Sigmoid colon (tissue), 6 donors: ENCODE measurements at regions not wholly inside any gene's neighbourhood (a gene's known extent, or its start where the extent isn't known, plus 50 kb on each side); places are given as distances from the start of the nearest gene placed in this dataset.

Experiments
- DNase-seq: peaks from one replicate; pipeline ENCODE4 v3.0.0-alpha.2; 2019
- H3K27ac ChIP-seq, 4 donors: fragments of 200-600 bp; sonication (generic); one replicate each; pipeline ENCODE4 v1.5.1; 2016 to 2019; ENCODE audit warnings: mild to moderate bottlenecking in 1 of 4
- H3K27me3 ChIP-seq, 3 donors: fragments of 200-600 bp; sonication (generic); one replicate each; pipeline ENCODE4 v1.5.1; 2019; ENCODE audit warnings: mild to moderate bottlenecking in 1 of 3
- H3K36me3 ChIP-seq, 4 donors: fragments of 200-600 bp; sonication (generic); one replicate each; pipeline ENCODE4 v1.5.1; 2016 to 2019
- H3K4me1 ChIP-seq, 4 donors: fragments of 200-600 bp; sonication (generic); one replicate each; pipeline ENCODE4 v1.5.1; 2017 to 2019
- H3K4me3 ChIP-seq, 4 donors: fragments of 200-600 bp; sonication (generic); one replicate each; pipeline ENCODE4 v1.5.1; 2017 to 2019; ENCODE audit warnings: mild to moderate bottlenecking in 2 of 4, moderate library complexity in 1 of 4
- H3K9me3 ChIP-seq, 4 donors: fragments of 200-600 bp in 3 of 4; sonication (generic) in 3 of 4; one replicate each; pipeline versions ENCODE4 v1.5.1 to v1.6.1; 2013 to 2019
- EP300 ChIP-seq, 4 donors: sonication (generic); formaldehyde crosslinking; IDR thresholded peaks; one replicate each; pipeline ENCODE4 v1.6.1; 2017; ENCODE audit warnings: antibody characterized with exemption in 4 of 4
- POLR2A ChIP-seq, 2 donors: fragments of 450-650 bp; IDR thresholded peaks; one replicate each; pipeline ENCODE4 v1.6.1; 2016; ENCODE audit warnings: antibody characterized with exemption in 2 of 2, mild to moderate bottlenecking in 2 of 2, moderate library complexity in 2 of 2
- POLR2AphosphoS5 ChIP-seq, 4 donors: sonication (generic); formaldehyde crosslinking; IDR thresholded peaks; one replicate each; pipeline ENCODE4 v1.6.1; 2017; ENCODE audit warnings: antibody characterized with exemption in 4 of 4
- WGBS, 2 donors: extraction: QIAGEN DNeasy Blood & Tissue Kit; methylation state at CpG; one replicate each; pipeline ENCODE4 v1.1.7; 2013; 5-methylcytosine and 5-hydroxymethylcytosine counted together
- intact Hi-C: fragments of 100-400 bp; cut with DNase I; formaldehyde crosslinking; loops from one replicate; pipeline ENCODE4 v1.15.1; 2023
- TF ChIP-seq, protein P1 (sequence below), 4 experiments: fragments of 450-650 bp in 3 of 4; fragments of 200-600 bp in 1 of 4; IDR thresholded peaks; one replicate each; pipeline ENCODE4 v1.5.1; 2016 to 2019; ENCODE audit warnings: antibody characterized with exemption in 4 of 4, mild to moderate bottlenecking in 3 of 4, moderate library complexity in 2 of 4
- donor health status: healthy with polysubstance abuse.
- donor health status: healthy.

DNA sequence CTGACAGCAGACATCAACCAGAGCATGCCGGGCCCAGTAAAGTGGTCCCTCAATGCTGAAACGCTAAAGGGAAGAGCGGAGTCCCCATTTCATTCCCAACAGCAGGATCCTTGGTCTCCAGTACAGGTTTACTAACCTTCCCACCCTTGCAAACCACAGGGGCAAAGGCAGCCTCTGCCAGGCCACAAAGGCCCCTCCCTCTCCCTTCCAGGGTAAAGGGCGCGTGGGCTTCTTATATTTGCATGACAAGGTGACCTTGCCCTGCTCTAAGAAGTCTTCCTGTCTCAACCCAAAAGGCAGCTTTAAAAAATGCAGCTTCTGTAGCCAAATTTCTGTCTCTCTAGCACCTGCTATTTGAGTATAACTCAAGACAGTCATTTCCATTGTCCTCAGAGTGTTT, 131.5 kb upstream of the PTCH1 start:
- Histone ChIP-seq H3K9me3 (no peaks in the 10 kb centered on the region), H3K4me3 (no peak overlapping the region), H3K4me1 (peaks cover 0 to 8% (median 3%) of the 10 kb centered on the region in 4 donors), H3K27ac (no peak overlapping the region), H3K36me3 (no peaks in the 10 kb centered on the region), H3K27me3 (no peaks in the 10 kb centered on the region)
- 93 to 94% methylated on average over 5 of the region's 5 CpGs for WGBS, 2 donors
- DNase-seq: no peak
- intact Hi-C loops: no loop called here
- TF ChIP-seq, protein P1, sequence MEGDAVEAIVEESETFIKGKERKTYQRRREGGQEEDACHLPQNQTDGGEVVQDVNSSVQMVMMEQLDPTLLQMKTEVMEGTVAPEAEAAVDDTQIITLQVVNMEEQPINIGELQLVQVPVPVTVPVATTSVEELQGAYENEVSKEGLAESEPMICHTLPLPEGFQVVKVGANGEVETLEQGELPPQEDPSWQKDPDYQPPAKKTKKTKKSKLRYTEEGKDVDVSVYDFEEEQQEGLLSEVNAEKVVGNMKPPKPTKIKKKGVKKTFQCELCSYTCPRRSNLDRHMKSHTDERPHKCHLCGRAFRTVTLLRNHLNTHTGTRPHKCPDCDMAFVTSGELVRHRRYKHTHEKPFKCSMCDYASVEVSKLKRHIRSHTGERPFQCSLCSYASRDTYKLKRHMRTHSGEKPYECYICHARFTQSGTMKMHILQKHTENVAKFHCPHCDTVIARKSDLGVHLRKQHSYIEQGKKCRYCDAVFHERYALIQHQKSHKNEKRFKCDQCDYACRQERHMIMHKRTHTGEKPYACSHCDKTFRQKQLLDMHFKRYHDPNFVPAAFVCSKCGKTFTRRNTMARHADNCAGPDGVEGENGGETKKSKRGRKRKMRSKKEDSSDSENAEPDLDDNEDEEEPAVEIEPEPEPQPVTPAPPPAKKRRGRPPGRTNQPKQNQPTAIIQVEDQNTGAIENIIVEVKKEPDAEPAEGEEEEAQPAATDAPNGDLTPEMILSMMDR (IDR thresholded peaks at IDR 0.05): no peak
- TF ChIP-seq POLR2AphosphoS5 (IDR thresholded peaks at IDR 0.05): no peak
- no peak for TF ChIP-seq EP300 (IDR thresholded peaks at IDR 0.05)
- no peak for TF ChIP-seq POLR2A (IDR thresholded peaks at IDR 0.05)

DNA sequence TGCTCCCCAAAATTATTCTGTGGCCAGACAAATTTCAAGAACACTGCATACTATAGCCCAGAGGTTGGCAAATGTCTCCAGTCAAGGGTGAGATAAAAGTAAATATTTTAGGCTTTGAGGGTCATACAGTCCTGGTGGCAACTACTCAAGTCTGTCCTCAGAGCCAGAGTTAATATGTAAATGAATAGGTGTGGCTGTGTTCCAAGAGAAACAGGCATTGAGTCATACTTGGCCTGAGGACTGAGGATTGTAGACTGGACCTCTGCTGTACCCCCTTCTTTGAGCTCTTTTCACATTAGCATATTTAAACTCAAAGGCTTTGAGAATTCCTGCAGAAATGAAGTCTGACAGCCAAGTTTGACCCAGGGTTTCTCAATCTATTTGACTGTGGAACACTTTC, 129.2 kb upstream of the PTCH1 start:
- Histone ChIP-seq H3K27me3 (no peaks in the 10 kb centered on the region), H3K9me3 (no peaks in the 10 kb centered on the region), H3K4me3 (no peak overlapping the region), H3K27ac (no peak overlapping the region), H3K4me1 (peaks cover 0 to 8% (median 3%) of the 10 kb centered on the region in 4 donors), H3K36me3 (no peaks in the 10 kb centered on the region)
- intact Hi-C loops: no loop called here
- TF ChIP-seq EP300 (IDR thresholded peaks at IDR 0.05) (no peak), POLR2AphosphoS5 (IDR thresholded peaks at IDR 0.05) (no peak), POLR2A (IDR thresholded peaks at IDR 0.05) (no peak)
- no peak for DNase-seq

DNA sequence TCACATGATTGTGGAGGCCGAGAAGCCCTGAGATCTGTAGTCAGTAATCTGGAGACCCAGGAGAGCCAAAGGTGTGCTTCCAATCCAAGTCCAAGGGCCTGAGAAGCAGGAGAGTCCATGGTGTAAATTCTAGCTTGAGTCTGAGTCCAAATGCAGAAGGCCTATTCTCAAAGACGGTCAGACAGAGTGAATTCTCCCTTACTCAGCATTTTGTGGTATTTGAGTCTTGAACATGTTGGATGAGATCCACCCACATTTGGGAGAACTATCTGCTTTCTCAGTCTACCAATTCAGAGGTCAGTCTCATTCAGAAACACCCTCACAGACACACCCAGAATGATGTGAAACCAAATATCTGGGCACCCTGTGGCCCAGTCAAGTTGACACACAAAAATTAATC, 128.8 kb upstream of the PTCH1 start:
- intact Hi-C loops: no loop called here

DNA sequence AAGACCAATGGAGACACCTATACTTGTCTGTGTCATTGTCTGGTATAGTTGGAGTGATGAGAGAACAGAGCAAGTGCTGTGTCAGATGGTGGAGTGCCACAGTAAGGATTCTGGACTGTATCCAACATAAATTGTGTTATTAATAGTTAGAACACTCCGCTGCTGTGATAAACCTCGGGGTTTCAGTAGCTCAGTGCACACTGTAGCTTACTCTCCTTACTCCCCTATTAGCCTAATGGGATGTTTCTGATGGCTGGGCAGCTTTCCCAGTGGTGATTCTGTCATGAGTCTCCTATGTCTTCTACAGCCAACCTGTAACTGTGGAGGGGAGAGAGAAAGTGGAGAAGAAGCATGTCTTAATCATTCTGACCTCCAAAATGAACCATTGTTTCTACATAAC, 127.6 kb upstream of the PTCH1 start:
- intact Hi-C loops: no loop called here
- no peaks in the 10 kb centered on the region for H3K27me3 ChIP-seq
- TF ChIP-seq POLR2A (IDR thresholded peaks at IDR 0.05) (no peak), POLR2AphosphoS5 (IDR thresholded peaks at IDR 0.05) (no peak), EP300 (IDR thresholded peaks at IDR 0.05) (no peak)
- TF ChIP-seq, protein P1 (IDR thresholded peaks at IDR 0.05): no peak
- H3K27ac ChIP-seq: no peak overlapping the region
- no peak overlapping the region for H3K4me3 ChIP-seq
- 78 to 84% methylated on average over 2 of the region's 2 CpGs for WGBS, 2 donors
- H3K4me1 ChIP-seq: peaks cover 0 to 3% (median under 1%) of the 10 kb centered on the region in 4 donors
- DNase-seq: no peak
- H3K36me3 ChIP-seq: no peaks in the 10 kb centered on the region
- H3K9me3 ChIP-seq: no peaks in the 10 kb centered on the region

More for the DNA sequence above, 128.8 kb upstream of the PTCH1 start:
- no peak for TF ChIP-seq POLR2AphosphoS5 (IDR thresholded peaks at IDR 0.05)
- no peak for TF ChIP-seq POLR2A (IDR thresholded peaks at IDR 0.05)
- TF ChIP-seq, protein P1 (IDR thresholded peaks at IDR 0.05): no peak
- TF ChIP-seq EP300 (IDR thresholded peaks at IDR 0.05): no peak
- no peak overlapping the region for H3K27ac ChIP-seq
- H3K4me3 ChIP-seq: no peak overlapping the region
- WGBS, 2 donors: 91 to 92% methylated on average over 2 of the region's 2 CpGs
- peaks cover 0 to 8% (median 3%) of the 10 kb centered on the region in 4 donors for H3K4me1 ChIP-seq
- DNase-seq: no peak
- H3K36me3 ChIP-seq: no peaks in the 10 kb centered on the region
- H3K9me3 ChIP-seq: no peaks in the 10 kb centered on the region
- no peaks in the 10 kb centered on the region for H3K27me3 ChIP-seq

DNA sequence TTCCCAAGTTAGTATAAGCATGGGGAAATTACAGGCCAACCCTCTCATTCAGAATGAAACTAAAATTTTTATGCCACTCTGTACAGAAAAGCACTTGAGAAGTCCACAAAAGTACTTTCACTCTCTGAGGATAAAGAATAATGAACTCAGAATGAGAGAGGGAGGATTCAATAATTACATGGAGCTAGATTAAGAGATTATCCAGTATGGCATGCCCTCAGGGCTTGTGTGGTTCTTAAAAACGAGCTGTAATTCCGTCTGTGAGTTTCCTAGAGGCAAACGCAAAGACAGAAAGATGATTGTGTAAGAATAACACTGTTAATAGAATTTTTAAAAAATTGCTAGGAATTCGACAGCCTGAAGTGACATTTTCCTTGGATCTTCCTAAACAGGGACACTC, 126.8 kb upstream of the PTCH1 start:
- Histone ChIP-seq H3K27me3 (no peaks in the 10 kb centered on the region), H3K4me1 (no peaks in the 10 kb centered on the region), H3K36me3 (no peaks in the 10 kb centered on the region), H3K27ac (no peak overlapping the region), H3K9me3 (no peaks in the 10 kb centered on the region), H3K4me3 (no peak overlapping the region)
- WGBS, 2 donors: 63 to 90% methylated on average over 4 of the region's 4 CpGs
- DNase-seq: no peak
- intact Hi-C loops: no loop called here
- TF ChIP-seq POLR2A (IDR thresholded peaks at IDR 0.05) (no peak), POLR2AphosphoS5 (IDR thresholded peaks at IDR 0.05) (no peak), EP300 (IDR thresholded peaks at IDR 0.05) (no peak)
- TF ChIP-seq, protein P1 (IDR thresholded peaks at IDR 0.05): no peak
